ENCODE measurements at regions not wholly inside any gene's neighbourhood (a gene's known extent, or its start where the extent isn't known, plus 50 kb on each side); places are given as distances from the start of the nearest gene placed in this dataset.

DNA sequence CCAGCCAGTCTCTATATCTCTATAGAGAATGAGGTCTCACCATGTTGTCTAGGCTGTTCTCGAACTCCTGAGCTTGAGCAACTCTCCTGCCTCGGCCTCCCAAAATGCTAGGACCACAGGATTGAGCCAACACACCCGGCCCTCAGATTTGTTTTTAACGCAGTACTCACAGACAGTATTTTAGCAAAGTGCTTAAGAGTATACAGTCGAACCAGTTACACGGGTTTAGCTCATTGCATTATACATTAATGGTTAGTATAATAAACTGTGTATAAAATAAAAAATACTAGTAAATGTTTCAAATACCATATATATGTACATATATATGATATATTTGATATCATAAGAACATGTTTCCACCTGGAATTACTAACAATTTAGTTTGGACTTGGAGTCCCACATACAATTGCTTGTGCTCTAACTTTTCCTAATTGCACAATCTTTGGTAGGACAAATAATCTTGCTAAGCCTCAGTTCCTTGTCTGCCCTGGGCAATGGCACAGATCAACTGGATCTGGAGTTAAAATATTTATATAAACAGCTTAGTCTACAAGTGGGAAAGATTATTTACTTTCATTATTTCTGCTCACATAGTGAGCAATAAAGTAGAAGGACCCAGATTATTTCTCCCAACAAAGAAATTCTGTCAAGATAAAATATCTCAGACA, 508.9 kb upstream of the LRATD1 start:
- DNase-seq: no peak

DNA sequence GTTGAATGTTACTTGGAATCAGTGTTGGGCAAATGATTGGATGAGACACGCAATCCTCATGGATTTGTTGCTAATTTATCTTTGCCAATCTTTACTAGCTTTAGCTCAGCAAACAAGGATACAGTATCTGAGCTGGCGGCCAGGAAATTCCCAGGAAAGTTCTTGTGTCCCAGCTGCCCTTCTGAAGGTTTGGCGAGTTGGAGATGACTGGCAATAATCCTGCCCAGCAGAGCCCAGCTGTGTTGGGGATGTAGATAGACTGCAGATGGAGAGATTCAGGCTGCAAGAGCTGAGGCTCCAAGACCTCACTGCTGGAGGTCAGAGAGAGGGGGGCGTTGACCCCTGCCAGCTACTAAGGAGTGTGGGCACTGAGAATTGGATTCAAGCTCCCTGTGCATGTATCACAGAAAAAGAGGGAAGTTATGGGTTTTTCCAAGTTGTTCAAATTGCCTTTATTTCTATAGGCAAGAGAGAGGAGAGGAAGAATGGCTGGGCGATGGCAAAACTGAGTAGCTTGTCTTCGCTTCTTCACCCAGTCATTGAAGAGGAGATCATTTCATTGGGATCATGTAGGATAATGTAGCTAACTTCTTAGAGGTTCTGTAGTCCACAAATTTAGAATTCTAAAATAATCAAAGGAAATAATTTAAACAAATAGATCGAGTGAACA, 506.8 kb upstream of the LRATD1 start:
- no peak for DNase-seq

DNA sequence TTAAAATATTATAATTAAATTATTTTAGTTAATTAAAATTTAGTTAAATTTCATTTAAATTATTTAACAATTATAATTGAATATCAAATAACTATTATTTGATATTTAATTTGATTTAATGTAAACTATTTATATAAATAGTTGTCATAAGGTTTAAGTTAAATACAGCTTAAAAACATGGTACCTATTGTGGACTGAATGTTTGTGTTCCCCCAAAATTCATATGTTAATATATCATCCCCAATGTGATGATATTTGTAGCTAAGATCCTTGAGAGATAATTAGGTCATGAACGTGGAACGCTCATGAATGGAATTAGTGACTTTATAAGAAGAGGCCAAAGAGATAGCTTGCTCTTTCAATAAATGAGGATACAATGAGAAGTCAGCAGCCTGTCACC, 505.7 kb upstream of the LRATD1 start:
- no peak for DNase-seq

DNA sequence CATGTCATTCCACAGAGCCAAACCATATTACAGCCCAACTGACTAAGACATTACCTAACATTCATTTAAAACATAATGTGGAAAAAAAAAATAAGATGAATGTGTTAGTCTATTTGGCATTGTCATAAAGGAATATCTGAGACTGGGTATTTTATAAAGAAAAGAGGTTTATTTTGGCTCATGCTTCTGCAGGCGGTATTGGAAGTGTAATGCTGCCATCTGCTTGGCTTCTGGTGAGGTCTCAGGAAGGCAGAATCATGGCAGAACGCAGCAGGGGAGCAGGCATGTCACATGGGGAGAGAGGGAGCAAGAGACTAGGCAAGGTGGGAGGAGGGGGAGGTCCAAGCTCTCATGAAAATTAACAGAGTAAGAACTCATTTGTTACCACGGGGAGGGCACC, 504.8 kb upstream of the LRATD1 start:
- DNase-seq: no peak

DNA sequence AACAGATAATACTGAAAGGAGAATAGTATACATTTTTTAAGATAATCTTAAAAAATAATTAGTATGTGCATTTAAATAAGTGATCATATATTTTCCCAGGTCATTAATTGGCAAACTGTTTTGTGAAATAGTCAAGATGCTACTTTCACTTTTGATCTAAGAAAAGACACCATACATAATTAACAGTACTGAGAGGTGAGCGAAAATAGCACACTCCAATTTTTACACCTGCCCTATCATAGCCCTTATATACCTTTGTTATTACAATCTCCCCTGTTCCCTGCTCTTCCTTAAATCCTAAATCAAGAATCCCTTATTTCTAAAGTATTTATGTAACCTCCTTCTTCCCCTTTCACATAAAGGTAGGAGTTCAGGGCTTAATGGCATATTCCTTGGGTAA, 500.1 kb upstream of the LRATD1 start:
- no peak for DNase-seq

DNA sequence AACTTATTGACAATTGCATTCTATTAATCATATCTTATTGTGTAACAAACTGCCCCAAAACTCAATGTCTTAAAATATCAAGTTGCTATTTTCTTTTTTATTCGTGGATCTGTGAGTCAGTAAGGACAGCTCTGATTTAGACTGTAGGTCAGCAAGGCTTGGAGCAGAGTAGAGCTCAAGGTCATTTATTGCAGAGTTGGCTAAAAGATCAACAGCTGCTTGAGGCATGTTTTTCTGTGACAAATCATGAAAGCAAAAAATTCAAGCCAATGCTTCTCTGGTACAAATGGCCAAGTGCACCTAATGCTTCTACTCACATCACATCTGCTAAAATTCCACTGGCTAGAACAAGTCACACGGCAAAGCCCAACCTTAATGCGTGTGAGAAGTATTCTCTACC, 497.7 kb upstream of the LRATD1 start:
- DNase-seq: no peak

DNA sequence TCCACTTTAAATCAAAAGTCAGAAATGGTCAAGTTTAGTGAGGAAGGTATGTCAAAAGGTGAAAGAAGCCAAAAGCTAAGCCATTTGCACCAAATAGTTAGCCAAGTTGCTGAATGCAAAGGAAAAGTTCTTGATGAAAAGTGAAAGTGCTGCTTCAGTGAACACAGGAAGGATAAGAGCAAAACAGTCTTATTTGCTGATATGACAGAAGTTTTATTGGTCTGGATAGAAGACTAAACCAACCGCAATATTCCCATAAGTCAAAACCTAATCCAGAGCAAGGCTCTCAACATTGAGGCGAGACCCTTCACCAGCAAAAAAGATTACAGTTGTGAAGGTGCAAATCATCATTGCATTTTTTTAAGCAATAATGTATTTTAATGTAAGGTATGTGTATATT, 496.5 kb upstream of the LRATD1 start:
- DNase-seq: no peak

DNA sequence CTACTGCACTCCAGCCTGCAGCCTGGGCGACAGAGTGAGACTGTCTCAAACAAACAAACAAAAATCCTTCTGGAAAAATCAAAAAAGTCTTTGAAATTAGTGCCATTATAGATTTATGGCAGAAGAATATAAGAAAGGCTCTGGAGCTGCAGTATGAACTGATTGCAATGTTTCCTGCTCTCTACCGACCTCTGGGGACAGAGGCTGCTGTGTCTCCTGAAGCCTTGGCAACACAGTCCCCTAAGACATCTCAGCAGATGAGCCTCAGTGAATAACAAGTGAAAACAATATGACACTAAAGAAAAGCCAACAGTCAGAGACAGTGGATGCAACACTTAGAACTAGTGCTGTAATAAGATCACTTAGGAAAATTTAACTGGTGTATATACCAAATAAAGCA, 494.9 kb upstream of the LRATD1 start:
- DNase-seq: no peak

DNA sequence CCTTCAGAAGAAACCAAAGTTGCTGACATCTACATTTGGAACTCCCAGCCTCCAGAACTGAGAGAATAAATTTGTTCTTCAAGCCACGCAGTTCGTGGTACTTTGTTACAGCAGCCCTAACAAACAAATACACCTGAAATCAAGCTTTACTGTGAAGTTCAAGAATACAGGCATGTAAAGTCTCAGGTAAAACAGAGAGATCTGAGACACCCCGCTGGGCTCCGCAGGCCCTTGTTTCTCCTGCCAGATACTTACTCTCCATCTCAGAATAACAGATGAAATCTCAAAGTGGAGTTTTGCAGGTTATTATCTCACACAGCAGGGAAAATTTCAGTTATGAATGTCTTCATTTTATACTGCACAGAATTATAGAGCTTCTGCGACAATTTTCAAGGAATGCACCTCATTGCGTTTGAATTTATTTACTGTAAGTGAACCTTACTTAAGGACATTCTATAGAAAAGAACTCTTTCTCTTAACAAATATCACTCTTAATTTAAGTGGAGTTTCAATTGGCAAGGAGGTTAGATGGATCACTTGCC, 492.4 kb upstream of the LRATD1 start:
- DNase-seq: no peak

DNA sequence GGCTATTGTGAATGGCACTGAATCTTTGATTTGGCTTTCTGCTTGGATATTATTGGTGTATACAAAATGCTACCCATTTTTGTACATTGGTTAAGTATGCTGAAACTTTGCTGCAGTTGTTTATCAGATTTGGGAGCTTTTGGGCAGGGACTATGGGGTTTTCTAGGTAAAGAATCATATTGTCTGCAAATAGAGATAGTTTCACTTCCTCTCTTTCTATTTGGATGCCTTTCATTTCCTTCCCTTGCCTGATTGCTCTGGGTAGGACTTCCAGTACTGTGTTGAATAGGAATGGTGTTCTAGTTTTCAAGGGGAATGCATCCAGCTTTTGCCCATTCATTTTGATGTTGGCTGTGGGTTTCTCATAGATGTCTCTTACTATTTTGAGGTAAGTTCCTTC, 489.1 kb upstream of the LRATD1 start:
- no peak for DNase-seq

DNA sequence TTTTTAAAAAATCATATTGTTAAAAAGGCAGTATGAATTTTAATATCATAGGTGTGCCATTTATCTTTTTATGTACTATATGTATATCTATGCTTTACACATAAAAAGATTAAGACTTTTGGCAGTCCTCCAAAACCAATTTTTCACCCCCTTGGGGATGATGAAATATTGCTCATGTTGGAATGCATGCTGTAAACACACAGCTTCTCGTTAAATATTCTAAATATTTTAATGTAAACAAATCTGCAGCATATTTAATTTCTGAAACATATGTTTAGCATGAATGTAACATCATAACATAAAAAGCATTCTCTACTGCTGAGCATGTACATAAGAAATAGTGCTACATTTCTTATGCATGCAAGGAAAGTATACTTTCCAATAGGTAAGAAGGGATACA, 484.3 kb upstream of the LRATD1 start:
- no peak for DNase-seq

DNA sequence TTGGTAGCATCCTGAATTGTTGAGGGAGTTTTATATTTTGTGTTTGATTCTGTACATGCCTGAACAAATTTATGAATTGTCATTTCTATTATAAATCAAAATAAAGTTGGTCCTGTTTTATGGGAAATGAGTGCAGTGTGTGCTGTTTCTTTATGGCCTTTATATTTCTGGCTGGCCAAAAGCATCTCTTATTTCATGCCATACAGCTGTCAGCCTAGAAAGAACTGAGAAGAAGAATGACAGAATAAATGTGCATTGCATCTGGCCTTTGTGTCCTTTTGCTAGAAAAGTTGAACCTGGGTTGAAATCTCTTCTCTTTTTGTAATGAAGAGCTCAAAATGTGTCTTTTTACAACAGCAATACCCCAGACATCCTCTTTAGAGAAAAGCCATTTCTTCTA, 474.7 kb upstream of the LRATD1 start:
- no peak for DNase-seq

DNA sequence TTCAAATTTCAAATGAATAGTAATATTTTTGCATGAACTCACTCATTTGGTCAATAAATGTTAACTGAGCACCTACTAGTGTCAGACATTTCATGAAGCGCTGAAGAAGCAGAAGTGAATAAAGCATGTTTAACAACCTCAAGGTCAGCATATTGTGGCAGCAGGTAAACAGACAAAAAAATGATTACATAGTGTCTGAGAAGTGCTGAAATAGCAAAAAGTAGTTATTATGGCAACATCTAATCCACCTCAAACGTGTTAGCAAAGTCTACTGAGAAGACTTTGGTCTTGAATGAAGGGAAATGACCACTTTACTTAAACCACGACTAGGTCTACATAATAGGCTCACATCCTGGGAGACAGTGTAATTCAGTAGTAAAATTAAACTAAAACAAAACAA, 452.2 kb upstream of the LRATD1 start:
- no peak for DNase-seq

DNA sequence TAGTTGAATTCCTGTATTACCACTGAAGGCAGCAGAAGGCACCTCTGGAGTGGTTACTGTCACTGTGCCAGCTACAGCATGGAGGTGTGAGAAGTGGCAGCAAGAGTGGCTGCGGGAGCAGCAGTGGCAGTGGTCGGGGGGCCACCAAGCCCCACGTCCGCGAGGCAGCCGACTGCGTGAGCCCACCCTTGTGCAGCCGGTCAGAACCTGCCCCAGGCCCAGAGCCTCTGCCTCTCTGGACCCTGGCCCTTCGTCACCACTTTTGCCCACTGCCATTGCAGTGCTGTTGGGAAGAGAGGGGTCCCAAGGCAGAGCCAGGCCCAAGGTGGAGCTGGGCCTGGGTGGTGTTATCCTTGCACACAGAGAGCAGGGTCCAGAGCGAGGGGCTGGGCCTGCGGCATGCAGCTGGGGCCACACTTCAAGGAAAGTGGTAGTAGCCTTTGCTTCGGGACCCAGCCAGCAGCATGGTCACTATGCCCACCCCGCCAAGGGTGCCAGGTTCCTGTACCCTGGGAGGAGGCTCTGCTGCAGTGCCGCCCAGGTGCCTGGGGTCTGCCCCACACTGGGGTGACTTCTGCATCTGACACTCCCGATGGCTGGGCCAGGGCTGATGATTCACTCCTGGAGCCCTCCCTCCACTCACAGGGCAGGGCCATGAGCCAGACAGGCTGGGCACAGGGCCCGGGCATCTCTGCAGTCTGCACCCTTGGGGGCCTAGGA, 450.1 kb upstream of the LRATD1 start:
- no peak for DNase-seq

DNA sequence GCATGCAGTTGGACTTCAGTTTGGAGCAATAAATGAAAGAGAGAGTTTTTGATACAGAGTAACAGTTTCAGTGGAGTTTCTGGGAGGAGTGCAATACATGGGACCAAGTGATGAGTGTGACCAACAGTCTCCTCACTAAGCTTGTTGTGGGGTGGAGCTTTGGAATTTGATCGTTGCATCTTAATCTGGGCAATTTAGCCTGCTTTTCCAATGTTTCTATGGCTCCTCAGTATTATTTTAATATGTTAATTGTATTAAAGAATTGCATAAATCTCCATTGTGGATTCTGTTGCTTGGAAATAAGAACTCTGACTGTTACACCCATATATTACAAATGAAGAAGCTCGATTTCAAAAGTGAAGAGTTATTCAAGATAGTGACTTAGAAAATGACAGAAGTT, 446.6 kb upstream of the LRATD1 start:
- DNase-seq: no peak

DNA sequence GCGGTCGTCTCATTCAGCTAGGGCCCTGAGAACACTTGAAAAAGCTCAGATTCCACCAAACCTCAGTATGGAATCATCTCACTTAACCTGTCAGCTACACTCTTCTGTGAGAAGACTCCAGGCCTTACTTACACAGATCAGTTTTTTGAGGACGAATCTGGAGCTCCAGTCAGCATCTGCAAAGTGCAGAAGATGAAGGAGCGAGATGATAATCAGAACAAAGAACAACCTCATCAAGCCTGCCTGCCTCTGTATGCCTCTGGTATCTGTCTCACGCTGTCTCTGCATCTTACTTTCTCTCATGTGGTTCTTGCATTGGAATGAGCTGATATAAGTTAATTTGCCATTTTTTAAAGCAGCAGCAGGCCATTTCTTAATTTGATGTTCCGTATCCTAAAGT, 444.1 kb upstream of the LRATD1 start:
- no peak for DNase-seq

DNA sequence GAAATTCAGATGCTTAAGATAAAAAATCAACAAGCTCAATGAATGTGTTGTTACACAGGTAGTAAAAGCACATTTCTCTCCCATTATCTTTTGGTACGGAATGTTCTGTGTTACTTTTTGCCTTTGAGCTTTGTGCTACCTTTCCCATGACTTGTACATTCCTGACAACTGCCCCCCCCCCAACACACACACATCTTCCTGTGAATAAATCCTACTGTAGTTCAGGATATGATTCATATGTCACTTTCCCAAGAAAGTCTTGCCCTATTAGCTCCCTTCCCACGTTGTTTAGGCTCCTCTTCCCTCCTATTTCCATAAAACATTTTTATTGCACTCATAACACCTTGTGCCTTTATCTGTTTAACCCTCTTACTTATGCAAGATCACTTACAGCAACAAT, 442.6 kb upstream of the LRATD1 start:
- DNase-seq: no peak

DNA sequence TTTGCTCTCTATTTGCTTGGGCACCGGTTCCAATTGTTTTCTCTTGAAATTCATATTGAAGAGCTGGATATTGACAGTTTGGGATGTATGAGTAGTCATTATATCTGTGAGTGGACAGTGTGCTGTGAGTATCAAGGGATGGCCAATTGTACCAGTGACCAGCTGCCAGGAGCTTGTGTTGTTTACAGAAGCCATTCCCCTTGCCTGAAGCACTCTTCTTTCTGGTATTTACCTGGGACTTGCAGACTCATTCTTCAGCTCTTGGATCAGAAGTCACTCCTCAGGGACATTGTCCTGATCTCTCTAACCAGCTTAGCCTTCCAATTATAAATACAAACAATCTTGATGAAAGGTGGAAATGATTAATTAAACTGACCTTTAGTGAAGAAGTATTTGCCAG, 438.3 kb upstream of the LRATD1 start:
- DNase-seq: no peak

DNA sequence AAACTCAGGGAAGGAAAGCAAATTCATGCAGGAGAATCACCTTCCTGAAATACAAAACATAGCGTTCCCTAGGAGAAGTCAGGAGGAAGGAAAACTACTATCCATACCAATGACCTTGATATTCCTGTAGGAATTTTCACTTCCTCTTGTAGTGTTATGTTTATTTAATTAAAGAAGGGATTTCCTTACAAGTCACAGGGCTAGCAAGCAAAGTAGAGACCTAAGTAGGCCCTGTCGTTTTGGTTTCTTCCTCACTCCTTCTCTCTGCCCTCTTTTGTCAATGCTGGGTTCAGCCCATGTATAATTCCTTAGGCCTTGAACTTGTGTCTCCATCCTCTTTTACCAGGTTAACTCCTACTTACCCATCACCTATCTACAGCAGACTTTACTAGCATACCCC, 435.2 kb upstream of the LRATD1 start:
- DNase-seq: no peak

DNA sequence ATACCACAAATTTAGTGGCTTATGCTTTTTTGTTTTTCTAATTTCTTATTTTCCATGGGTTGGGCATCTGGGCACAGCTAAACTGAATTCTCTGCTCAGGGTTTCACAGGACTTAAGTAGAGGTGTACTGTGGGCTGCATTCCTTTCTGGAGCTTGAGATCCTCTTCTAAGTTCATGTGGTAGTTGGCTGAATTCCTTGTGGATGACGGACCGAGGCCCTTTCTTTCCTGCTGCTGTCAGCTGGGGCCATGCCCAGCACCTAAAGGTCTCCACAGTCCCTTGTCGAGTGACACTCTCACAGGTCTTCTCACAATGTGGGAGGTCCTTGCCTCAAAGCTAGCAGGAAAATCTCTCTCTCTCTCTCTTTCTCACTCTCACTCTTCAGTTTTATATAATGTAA, 433.5 kb upstream of the LRATD1 start:
- no peak for DNase-seq

DNA sequence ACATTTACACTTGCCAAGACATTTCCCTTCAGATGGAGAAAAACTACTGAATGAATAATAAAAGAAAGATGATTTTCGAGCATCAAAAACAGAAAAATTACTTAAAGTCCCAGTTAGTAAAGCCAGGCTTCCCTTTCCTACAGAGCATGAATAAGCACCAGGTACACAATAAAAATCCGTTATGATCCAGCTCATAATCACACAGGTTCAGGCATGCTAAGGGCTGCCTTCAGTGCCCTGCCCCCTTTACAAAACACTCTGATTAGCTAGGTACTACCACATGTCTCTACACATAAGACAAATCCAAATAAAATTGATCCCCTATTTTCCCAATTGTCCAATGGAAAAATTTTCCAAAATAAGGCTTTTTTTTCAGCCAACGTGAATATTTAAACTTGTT, 413.2 kb upstream of the LRATD1 start:
- no peak for DNase-seq

DNA sequence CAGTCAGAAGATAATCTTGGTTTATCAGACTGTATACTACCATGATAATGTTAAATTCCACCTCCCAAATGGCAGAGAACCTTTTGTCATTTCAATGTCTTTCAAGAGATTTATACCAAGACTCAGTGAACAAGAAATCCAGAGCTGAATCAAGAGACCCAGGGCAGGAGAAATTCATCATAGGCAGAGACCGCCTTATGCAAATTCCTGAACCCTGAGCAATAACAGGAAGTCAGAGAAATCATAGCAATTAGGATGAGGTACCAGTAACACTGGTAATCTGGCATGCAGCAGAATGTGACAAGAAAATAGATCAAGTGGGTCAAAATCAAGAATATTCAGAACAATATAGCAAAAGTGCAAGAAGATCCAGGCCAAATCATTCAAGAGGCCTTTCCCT, 412.4 kb upstream of the LRATD1 start:
- DNase-seq: no peak

DNA sequence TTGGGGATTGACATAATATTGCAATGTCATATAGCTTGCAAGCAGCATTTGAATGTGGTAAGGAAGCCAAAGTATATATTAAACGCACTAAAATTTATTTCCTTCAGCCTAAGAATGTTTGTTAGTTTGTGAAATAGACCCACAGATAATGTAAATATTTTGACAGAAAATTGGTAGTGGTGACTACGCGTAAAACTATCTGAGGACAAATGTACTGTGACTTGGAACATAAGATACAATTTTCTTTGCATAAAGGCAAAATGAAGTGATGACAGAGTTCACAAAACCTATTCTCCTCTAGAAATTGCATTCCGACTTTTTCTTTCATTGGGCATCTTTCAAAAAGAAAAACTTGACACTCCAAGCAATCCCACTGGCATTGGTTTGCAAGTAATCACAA, 411.1 kb upstream of the LRATD1 start:
- DNase-seq: no peak

DNA sequence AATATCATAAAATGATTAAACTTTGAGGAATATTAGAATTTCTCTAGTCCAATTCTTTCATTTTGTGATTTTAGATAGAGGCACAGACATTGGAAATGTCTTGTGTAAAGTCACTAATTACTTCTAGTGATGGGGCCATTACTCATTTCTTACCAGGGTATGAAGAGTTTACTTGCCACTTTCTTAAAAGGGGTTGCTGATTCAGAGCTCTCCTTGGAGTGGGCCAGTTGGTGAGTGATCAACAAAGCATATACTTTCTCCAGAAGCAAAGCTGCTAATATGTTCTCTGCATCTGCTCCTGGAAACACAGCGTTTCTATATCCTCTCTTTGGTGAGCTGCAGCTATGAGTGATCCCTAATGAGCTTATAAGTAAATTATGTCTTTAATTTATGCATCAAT, 408.9 kb upstream of the LRATD1 start:
- no peak for DNase-seq

Data from effector CD4-positive, alpha-beta T cell (primary cell).